Psoas muscle (tissue), 7 donors: ENCODE measurements at regions not wholly inside any gene's neighbourhood (a gene's known extent, or its start where the extent isn't known, plus 50 kb on each side); places are given as distances from the start of the nearest gene placed in this dataset.

Experiments used
- ATAC-seq, 4 donors: fragments of 200-7000 bp; cut with Tn5 transposase; one replicate each; pipeline ENCODE4 v1.9.1; 2020; ENCODE audit warnings: moderate library complexity in 3 of 4, mild to moderate bottlenecking in 2 of 4
- DNase-seq, 2 donors: peaks; one replicate each; pipeline ENCODE4 v3.0.0-alpha.2; 2020
- H3K27ac ChIP-seq: fragments of 200-600 bp; one replicate; pipeline ENCODE4 v1.8.0; 2022
- H3K27me3 ChIP-seq, 3 donors: fragments of 200-600 bp in 1 of 3; one replicate each; pipeline versions ENCODE4 v1.6.1 to v1.8.0; 2013 to 2022; ENCODE audit warnings: low read length in 2 of 3, mild to moderate bottlenecking in 2 of 3, moderate library complexity in 1 of 3; ENCODE audit not compliant: insufficient read depth in 3 of 3
- H3K36me3 ChIP-seq, 2 donors: fragments of 200-600 bp in 1 of 2; one replicate each; pipeline versions ENCODE4 v1.6.1 to v1.8.0; 2013 to 2022; ENCODE audit warnings: low read depth in 1 of 2, mild to moderate bottlenecking in 1 of 2, moderate library complexity in 1 of 2; ENCODE audit not compliant: insufficient read depth in 1 of 2
- H3K4me1 ChIP-seq: fragments of 200-600 bp; one replicate; pipeline ENCODE4 v1.8.0; 2022
- H3K4me3 ChIP-seq: fragments of 200-600 bp; one replicate; pipeline ENCODE4 v1.8.0; 2022; ENCODE audit warnings: mild to moderate bottlenecking
- H3K9me3 ChIP-seq: fragments of 200-600 bp; one replicate; pipeline ENCODE4 v1.8.0; 2022
- WGBS, 3 donors: extraction: QIAGEN DNeasy Blood & Tissue Kit; methylation state at CpG; one replicate each; pipeline versions ENCODE4 v1.1.6 to v1.1.7; 2013; 5-methylcytosine and 5-hydroxymethylcytosine counted together
- intact Hi-C, 2 donors: fragments of 100-400 bp; cut with DNase I; formaldehyde crosslinking; loops; one replicate each; pipeline versions ENCODE4 v1.11.0 to v1.14.2; 2022
- TF ChIP-seq, protein P1 (sequence below): fragments of 200-600 bp; IDR thresholded peaks from one replicate; pipeline ENCODE4 v1.8.0; 2022; ENCODE audit warnings: antibody characterized with exemption
- donor health status: healthy with polysubstance abuse.
- donor health status: DM: no; HTN: no; CAD: no; lungs with moderate emphysema.
- donor health status: Bipolar disorder and iron deficiency.
- donor health status: healthy.
- donor health status: DM: yes; HTN: yes; CAD: no.
- donor health status: DM: no; HTN: no; CAD: no.
- donor health status: DM: yes; HTN: yes; CAD: no.

DNA sequence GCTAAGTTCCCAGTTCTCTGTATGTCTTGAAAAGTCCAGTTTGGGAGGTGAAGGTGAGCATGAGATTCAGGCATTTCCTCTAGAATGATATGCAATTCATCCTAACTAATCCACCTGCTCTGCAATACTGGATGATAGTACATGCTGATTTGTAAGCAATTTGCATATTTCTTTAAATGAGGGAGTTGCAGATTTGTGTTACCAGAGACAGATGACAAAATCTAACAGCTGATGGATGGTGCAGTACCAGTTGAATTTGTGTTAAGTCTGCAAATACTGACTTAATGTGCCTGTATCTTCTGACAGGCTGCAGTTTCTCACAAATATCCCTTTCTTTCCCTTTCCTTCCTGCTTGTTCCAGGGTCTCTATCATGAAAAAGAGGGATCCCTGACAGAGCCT is 76.4 kb upstream of the MBIP start:
- no peak overlapping the region for H3K27ac ChIP-seq
- H3K4me3 ChIP-seq = no peak overlapping the region
- intact Hi-C loops = no loop called here
- no peaks in the 10 kb centered on the region for H3K27me3 ChIP-seq
- H3K9me3 ChIP-seq = no peaks in the 10 kb centered on the region
- H3K36me3 ChIP-seq = no peaks in the 10 kb centered on the region
- DNase-seq = no peak
- no peak for ATAC-seq
- H3K4me1 ChIP-seq = no peaks in the 10 kb centered on the region
- TF ChIP-seq, protein P1, sequence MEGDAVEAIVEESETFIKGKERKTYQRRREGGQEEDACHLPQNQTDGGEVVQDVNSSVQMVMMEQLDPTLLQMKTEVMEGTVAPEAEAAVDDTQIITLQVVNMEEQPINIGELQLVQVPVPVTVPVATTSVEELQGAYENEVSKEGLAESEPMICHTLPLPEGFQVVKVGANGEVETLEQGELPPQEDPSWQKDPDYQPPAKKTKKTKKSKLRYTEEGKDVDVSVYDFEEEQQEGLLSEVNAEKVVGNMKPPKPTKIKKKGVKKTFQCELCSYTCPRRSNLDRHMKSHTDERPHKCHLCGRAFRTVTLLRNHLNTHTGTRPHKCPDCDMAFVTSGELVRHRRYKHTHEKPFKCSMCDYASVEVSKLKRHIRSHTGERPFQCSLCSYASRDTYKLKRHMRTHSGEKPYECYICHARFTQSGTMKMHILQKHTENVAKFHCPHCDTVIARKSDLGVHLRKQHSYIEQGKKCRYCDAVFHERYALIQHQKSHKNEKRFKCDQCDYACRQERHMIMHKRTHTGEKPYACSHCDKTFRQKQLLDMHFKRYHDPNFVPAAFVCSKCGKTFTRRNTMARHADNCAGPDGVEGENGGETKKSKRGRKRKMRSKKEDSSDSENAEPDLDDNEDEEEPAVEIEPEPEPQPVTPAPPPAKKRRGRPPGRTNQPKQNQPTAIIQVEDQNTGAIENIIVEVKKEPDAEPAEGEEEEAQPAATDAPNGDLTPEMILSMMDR = no peak

DNA sequence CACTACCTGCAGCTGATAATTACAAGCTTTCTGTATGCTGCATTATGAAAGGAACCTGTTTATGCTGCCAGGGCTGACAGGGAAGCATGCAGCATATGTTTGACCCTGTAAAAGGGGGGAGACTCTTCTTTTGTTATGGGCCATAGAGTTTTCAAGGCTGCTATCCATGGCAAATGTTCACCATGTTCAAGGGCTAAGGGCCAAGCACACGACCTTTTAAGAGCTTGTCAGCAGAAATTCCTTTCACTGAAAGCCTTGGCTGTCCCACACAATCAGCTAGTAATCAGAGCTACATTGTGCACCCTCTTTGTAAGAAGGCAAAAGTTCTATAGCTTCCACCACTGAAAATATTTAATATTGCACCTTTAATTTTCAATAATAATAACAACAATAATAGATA is 74.2 kb upstream of the MBIP start:
- 3 to 7% (median 5%) methylated on average over 1 of the region's 1 CpG for WGBS, 3 donors
- no peak overlapping the region for H3K4me3 ChIP-seq
- DNase-seq = no peak
- H3K27me3 ChIP-seq = peaks cover 0 to 2% (median 0%) of the 10 kb centered on the region in 3 donors
- H3K4me1 ChIP-seq = no peaks in the 10 kb centered on the region
- no peaks in the 10 kb centered on the region for H3K9me3 ChIP-seq
- no peak overlapping the region for H3K27ac ChIP-seq
- peak in 1 of 4 donors; percentile 27 for ATAC-seq
- intact Hi-C loops = no loop called here
- no peaks in the 10 kb centered on the region for H3K36me3 ChIP-seq
- TF ChIP-seq, protein P1 = no peak

DNA sequence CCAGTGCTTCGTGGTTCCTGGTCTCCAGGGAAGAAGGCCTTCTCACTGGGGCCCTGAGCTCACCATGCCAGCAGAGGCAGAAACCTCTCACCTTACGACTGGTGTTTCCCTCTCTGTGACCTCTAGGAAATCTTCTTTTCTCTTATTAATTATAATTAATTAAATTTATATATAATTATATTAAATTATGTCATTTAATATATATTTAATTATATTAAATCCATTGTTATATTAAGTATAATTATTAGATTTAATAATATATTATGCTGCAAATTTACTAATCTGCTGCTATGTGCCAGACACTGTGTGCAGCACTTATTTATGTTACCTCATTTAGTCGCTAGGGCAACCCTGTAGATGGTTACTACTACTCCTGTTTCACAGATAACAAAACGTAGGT is 70.3 kb upstream of the MBIP start:
- H3K36me3 ChIP-seq = no peaks in the 10 kb centered on the region
- H3K4me1 ChIP-seq = no peaks in the 10 kb centered on the region
- WGBS, 3 donors = 62 to 70% (median 66%) methylated on average over 4 of the region's 4 CpGs
- H3K27ac ChIP-seq = no peak overlapping the region
- ATAC-seq = no peak
- no peak overlapping the region for H3K4me3 ChIP-seq
- intact Hi-C loops = no loop called here
- TF ChIP-seq, protein P1 = no peak
- no peak for DNase-seq
- peaks cover 0 to 2% (median 0%) of the 10 kb centered on the region in 3 donors for H3K27me3 ChIP-seq
- H3K9me3 ChIP-seq = no peaks in the 10 kb centered on the region

DNA sequence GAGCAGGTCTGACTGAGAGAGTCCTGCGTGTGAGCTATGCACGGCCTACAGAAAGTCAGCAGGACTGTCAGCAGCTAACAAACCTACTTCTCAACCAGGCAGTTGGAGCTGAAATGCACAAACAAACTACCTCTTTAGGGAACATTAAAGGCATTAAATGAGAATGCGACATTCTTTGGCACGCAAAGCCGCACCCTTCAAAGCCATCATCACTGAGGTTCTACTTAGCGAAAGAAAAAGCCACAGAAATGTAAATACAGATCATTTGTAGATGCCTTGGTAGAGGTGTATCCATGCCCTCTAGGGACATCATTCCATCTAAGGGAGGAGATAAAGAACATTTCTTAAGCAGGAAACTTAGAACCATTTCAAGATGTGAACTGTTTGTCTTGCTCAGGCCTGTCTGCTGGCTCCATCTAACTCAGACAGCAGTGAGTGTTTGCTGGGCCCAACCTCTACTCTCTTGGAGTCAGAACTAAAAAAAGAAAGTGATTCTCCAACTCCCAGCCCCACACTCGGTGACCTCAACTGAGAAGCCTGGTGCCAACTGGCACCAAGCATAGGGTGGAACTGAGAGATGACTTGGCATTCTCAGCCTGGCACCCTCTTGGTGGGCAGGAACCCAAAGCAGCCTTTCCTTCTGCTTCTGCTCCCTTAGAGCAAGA is 63.5 kb upstream of the MBIP start:
- TF ChIP-seq, protein P1 = no peak
- H3K4me1 ChIP-seq = peaks cover 19% of the 10 kb centered on the region
- H3K9me3 ChIP-seq = no peaks in the 10 kb centered on the region
- intact Hi-C loops = loop anchor here in 1 of 2 donors (5.0 kb wide), 2 partner anchors 38 to 62 kb away; partner anchors contain the start of gene MBIP
- peak; percentile 99 to 100 (median 100) for ATAC-seq
- no peaks in the 10 kb centered on the region for H3K36me3 ChIP-seq
- no peaks in the 10 kb centered on the region for H3K27me3 ChIP-seq
- H3K27ac ChIP-seq = peak overlapping the region; percentile 86
- 75 to 83% (median 76%) methylated on average over 7 of the region's 7 CpGs for WGBS, 3 donors
- no peak overlapping the region for H3K4me3 ChIP-seq
- peak; percentile 39 to 85 for DNase-seq
